Spleen (tissue), 11 donors: ENCODE measurements at regions not wholly inside any gene's neighbourhood (a gene's known extent, or its start where the extent isn't known, plus 50 kb on each side); places are given as distances from the start of the nearest gene placed in this dataset.

Source experiments
- DNase-seq: peaks from one replicate; pipeline ENCODE4 v3.0.0-alpha.2; 2020
- H3K27ac ChIP-seq, 8 donors: fragments of 200-600 bp; sonication (generic) in 7 of 8; 1 replicate in 4 of 8; 2 replicates in 4 of 8; pipeline versions ENCODE4 v1.5.0 to v1.8.0; 2016 to 2021; ENCODE audit warnings: inconsistent platforms in 4 of 8, mild to moderate bottlenecking in 4 of 8, moderate library complexity in 1 of 8
- H3K27me3 ChIP-seq, 7 donors: fragments of 200-600 bp; sonication (generic) in 6 of 7; replicated peaks in 1 of 7; 1 replicate in 4 of 7; 2 replicates in 3 of 7; pipeline versions ENCODE4 v1.5.0 to v1.8.0; 2016 to 2021; ENCODE audit warnings: inconsistent platforms in 3 of 7, mild to moderate bottlenecking in 1 of 7
- H3K36me3 ChIP-seq, 6 donors: fragments of 200-600 bp; sonication (generic) in 5 of 6; 1 replicate in 4 of 6; 2 replicates in 2 of 6; pipeline versions ENCODE4 v1.5.0 to v1.8.0; 2016 to 2021; ENCODE audit warnings: inconsistent platforms in 2 of 6
- H3K4me1 ChIP-seq, 6 donors: fragments of 200-600 bp; sonication (generic) in 5 of 6; 1 replicate in 3 of 6; 2 replicates in 3 of 6; pipeline versions ENCODE4 v1.5.0 to v1.8.0; 2016 to 2021; ENCODE audit warnings: inconsistent platforms in 3 of 6
- H3K4me3 ChIP-seq, 8 donors: fragments of 200-600 bp; sonication (generic) in 7 of 8; 1 replicate in 4 of 8; 2 replicates in 4 of 8; pipeline versions ENCODE4 v1.5.0 to v1.8.0; 2016 to 2021; ENCODE audit warnings: inconsistent platforms in 4 of 8, mild to moderate bottlenecking in 4 of 8, moderate library complexity in 2 of 8
- H3K9me3 ChIP-seq, 8 donors: fragments of 200-600 bp; sonication (generic) in 7 of 8; 1 replicate in 4 of 8; 2 replicates in 4 of 8; pipeline versions ENCODE4 v1.5.0 to v1.8.0; 2016 to 2021; ENCODE audit warnings: inconsistent platforms in 4 of 8
- CTCF ChIP-seq, 11 experiments: fragments of 200-600 bp in 7 of 11; fragments of 450-650 bp in 4 of 11; sonication (generic) in 4 of 11; IDR thresholded peaks in 8 of 11; conservative IDR thresholded peaks in 3 of 11; 1 replicate in 7 of 11; 2 replicates in 4 of 11; pipeline versions ENCODE4 v1.4.0 to v1.8.0; 2016 to 2021; ENCODE audit warnings: antibody characterized with exemption in 11 of 11, inconsistent platforms in 4 of 11, mild to moderate bottlenecking in 1 of 11
- POLR2A ChIP-seq, 3 donors: fragments of 450-650 bp; IDR thresholded peaks; one replicate each; pipeline ENCODE4 v1.5.1; 2017; ENCODE audit warnings: antibody characterized with exemption in 3 of 3, mild to moderate bottlenecking in 1 of 3
- POLR2AphosphoS5 ChIP-seq, 3 donors: sonication (generic); formaldehyde crosslinking; IDR thresholded peaks; one replicate each; pipeline ENCODE4 v1.5.1; 2017; ENCODE audit warnings: antibody characterized with exemption in 3 of 3
- WGBS, 5 donors: extraction: QIAGEN DNeasy Blood & Tissue Kit in 3 of 5; methylation state at CpG; one replicate each; pipeline versions ENCODE4 v1.1.5 to v1.1.7; 2013 to 2018; 5-methylcytosine and 5-hydroxymethylcytosine counted together
- intact Hi-C: fragments of 100-400 bp; cut with DNase I; formaldehyde crosslinking; loops from one replicate; pipeline ENCODE4 v1.15.0; 2023; ENCODE audit warnings: low total_unique reads
- donor health status: healthy with polysubstance abuse.
- donor health status: DM: no; HTN: no; CAD: no; lungs with moderate emphysema.
- donor health status: DM: no; HTN: no; CAD: no.
- donor health status: Bipolar disorder and iron deficiency.
- donor health status: healthy.
- donor health status: DM: no; HTN: no; CAD: no.
- donor health status: DM: yes; HTN: yes; CAD: no.

- no peak overlapping the region for H3K4me3 ChIP-seq
- 8 to 11% (median 9%) methylated on average over 16 of the region's 16 CpGs for WGBS, 5 donors
- no peak overlapping the region for H3K27ac ChIP-seq
- intact Hi-C loops: no loop called here
- no peaks in the 10 kb centered on the region for H3K4me1 ChIP-seq
- no peak for DNase-seq
- no peaks in the 10 kb centered on the region for H3K36me3 ChIP-seq
- no peaks in the 10 kb centered on the region for H3K9me3 ChIP-seq
- TF ChIP-seq POLR2AphosphoS5 (IDR thresholded peaks at IDR 0.05): no peak
- TF ChIP-seq CTCF (IDR thresholded peaks at IDR 0.05 in 8 of 11, conservative IDR thresholded peaks at IDR 0.05 in 3 of 11): no peak
- TF ChIP-seq POLR2A (IDR thresholded peaks at IDR 0.05): no peak
- peaks cover 0 to 30% (median 0%) of the 10 kb centered on the region in 7 donors for H3K27me3 ChIP-seq
These were observed 167.3 kb upstream of the MYO3A start for GRCh38 chr10:25766687-25767221.

DNA sequence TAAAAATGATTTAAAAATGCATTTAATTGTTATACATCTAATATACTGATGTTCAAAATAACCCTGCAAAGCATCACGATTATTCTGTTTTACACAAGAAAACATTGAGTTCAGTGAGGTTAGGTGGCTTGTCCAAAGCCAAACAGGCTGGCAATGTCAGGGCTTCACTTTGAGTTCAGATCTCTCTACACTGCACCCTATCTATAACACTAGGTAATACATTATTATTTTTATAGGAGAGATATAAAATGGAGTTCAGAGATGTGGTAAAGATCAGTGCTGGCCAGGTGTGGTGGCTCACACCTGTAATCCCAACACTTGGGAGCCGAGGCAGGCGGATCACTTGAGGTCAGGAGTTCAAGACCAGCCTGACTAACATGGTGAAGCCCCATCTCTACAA lies 165.9 kb upstream of the MYO3A start:
- H3K4me3 ChIP-seq: no peak overlapping the region
- 73 to 88% (median 80%) methylated on average over 3 of the region's 3 CpGs for WGBS, 5 donors
- no peak overlapping the region for H3K27ac ChIP-seq
- intact Hi-C loops: no loop called here
- H3K4me1 ChIP-seq: no peaks in the 10 kb centered on the region
- DNase-seq: no peak
- H3K36me3 ChIP-seq: no peaks in the 10 kb centered on the region
- TF ChIP-seq POLR2AphosphoS5 (IDR thresholded peaks at IDR 0.05): no peak
- TF ChIP-seq POLR2A (IDR thresholded peaks at IDR 0.05): no peak
- TF ChIP-seq CTCF (IDR thresholded peaks at IDR 0.05 in 8 of 11, conservative IDR thresholded peaks at IDR 0.05 in 3 of 11): no peak
- H3K9me3 ChIP-seq: no peaks in the 10 kb centered on the region
- peaks cover 0 to 29% (median 0%) of the 10 kb centered on the region in 7 donors for H3K27me3 ChIP-seq

GRCh38 chr10:25778646-25779045 lies 155.4 kb upstream of the MYO3A start:
- TF ChIP-seq CTCF (IDR thresholded peaks at IDR 0.05 in 8 of 11, conservative IDR thresholded peaks at IDR 0.05 in 3 of 11) (no peak), POLR2A (IDR thresholded peaks at IDR 0.05) (no peak), POLR2AphosphoS5 (IDR thresholded peaks at IDR 0.05) (no peak)
- no peaks in the 10 kb centered on the region for H3K4me1 ChIP-seq
- H3K27ac ChIP-seq: no peak overlapping the region
- no peaks in the 10 kb centered on the region for H3K9me3 ChIP-seq
- no peak overlapping the region for H3K4me3 ChIP-seq
- DNase-seq: no peak
- intact Hi-C loops: no loop called here
- no peaks in the 10 kb centered on the region for H3K27me3 ChIP-seq
- H3K36me3 ChIP-seq: no peaks in the 10 kb centered on the region
- WGBS, 5 donors: 74 to 85% (median 79%) methylated on average over 5 of the region's 5 CpGs

- 82 to 89% (median 88%) methylated on average over 4 of the region's 4 CpGs for WGBS, 5 donors
- no peaks in the 10 kb centered on the region for H3K9me3 ChIP-seq
- no peak overlapping the region for H3K27ac ChIP-seq
- no peaks in the 10 kb centered on the region for H3K36me3 ChIP-seq
- no peaks in the 10 kb centered on the region for H3K4me1 ChIP-seq
- TF ChIP-seq POLR2AphosphoS5 (IDR thresholded peaks at IDR 0.05): no peak
- no peak for TF ChIP-seq CTCF (IDR thresholded peaks at IDR 0.05 in 8 of 11, conservative IDR thresholded peaks at IDR 0.05 in 3 of 11)
- no peak for TF ChIP-seq POLR2A (IDR thresholded peaks at IDR 0.05)
- DNase-seq: no peak
- peaks cover 0 to 18% (median 0%) of the 10 kb centered on the region in 7 donors for H3K27me3 ChIP-seq
- no peak overlapping the region for H3K4me3 ChIP-seq
- intact Hi-C loops: no loop called here
These were observed 147.9 kb upstream of the MYO3A start for GRCh38 chr10:25786161-25786560.
